Breast epithelium (tissue), 3 donors: ENCODE measurements at regions not wholly inside any gene's neighbourhood (a gene's known extent, or its start where the extent isn't known, plus 50 kb on each side); places are given as distances from the start of the nearest gene placed in this dataset.

Experiments used
- CTCF ChIP-seq, 3 donors: fragments of 450-650 bp; IDR thresholded peaks; one replicate each; pipeline ENCODE4 v1.5.1; 2016 to 2017; ENCODE audit warnings: antibody characterized with exemption in 3 of 3, mild to moderate bottlenecking in 3 of 3, moderate library complexity in 3 of 3
- POLR2A ChIP-seq: fragments of 450-650 bp; IDR thresholded peaks from one replicate; pipeline ENCODE4 v1.6.1; 2016; ENCODE audit warnings: antibody characterized with exemption, mild to moderate bottlenecking, moderate library complexity

GRCh38 chr16:81155769-81156168 is 59.6 kb upstream of the GCSH start:
- TF ChIP-seq CTCF (IDR thresholded peaks at IDR 0.05), result no peak
- TF ChIP-seq POLR2A, result no peak
